Upper lobe of left lung (tissue), 6 donors: ENCODE measurements at regions not wholly inside any gene's neighbourhood (a gene's known extent, or its start where the extent isn't known, plus 50 kb on each side); places are given as distances from the start of the nearest gene placed in this dataset.

Experiments used
- ATAC-seq, 2 donors: fragments of 200-7000 bp; cut with Tn5 transposase; one replicate each; pipeline ENCODE4 v1.9.1; 2022; ENCODE audit warnings: mild to moderate bottlenecking in 2 of 2, moderate library complexity in 2 of 2; ENCODE audit not compliant: low FRiP score in 2 of 2
- DNase-seq, 2 donors: peaks; one replicate each; pipeline ENCODE4 v3.0.0-alpha.2; 2019 to 2020
- H3K27ac ChIP-seq, 4 donors: fragments of 200-600 bp; sonication (generic); one replicate each; pipeline ENCODE4 v1.5.1; 2016 to 2019
- H3K27me3 ChIP-seq, 4 donors: fragments of 200-600 bp; sonication (generic); one replicate each; pipeline ENCODE4 v1.5.1; 2017 to 2019
- H3K36me3 ChIP-seq, 4 donors: fragments of 200-600 bp; sonication (generic); one replicate each; pipeline ENCODE4 v1.5.1; 2016 to 2019
- H3K4me1 ChIP-seq, 4 donors: fragments of 200-600 bp; sonication (generic); one replicate each; pipeline ENCODE4 v1.5.1; 2018 to 2019
- H3K4me3 ChIP-seq, 4 donors: fragments of 200-600 bp; sonication (generic); one replicate each; pipeline ENCODE4 v1.5.1; 2017 to 2019; ENCODE audit warnings: mild to moderate bottlenecking in 2 of 4, moderate library complexity in 1 of 4
- H3K9me3 ChIP-seq, 4 donors: fragments of 200-600 bp; sonication (generic); one replicate each; pipeline ENCODE4 v1.5.1; 2018 to 2019
- EP300 ChIP-seq, 4 donors: sonication (generic); formaldehyde crosslinking; IDR thresholded peaks; one replicate each; pipeline ENCODE4 v1.5.1; 2017; ENCODE audit warnings: antibody characterized with exemption in 4 of 4, control low read depth in 2 of 4
- POLR2A ChIP-seq, 4 donors: fragments of 450-650 bp; IDR thresholded peaks; one replicate each; pipeline ENCODE4 v1.5.1; 2016 to 2017; ENCODE audit warnings: antibody characterized with exemption in 4 of 4, mild to moderate bottlenecking in 2 of 4
- POLR2AphosphoS5 ChIP-seq, 2 donors: sonication (generic); formaldehyde crosslinking; IDR thresholded peaks; one replicate each; pipeline ENCODE4 v1.5.1; 2017; ENCODE audit warnings: antibody characterized with exemption in 2 of 2
- WGBS, 2 donors: methylation state at CpG; one replicate each; pipeline ENCODE4 v1.1.5; 2017 to 2018; 5-methylcytosine and 5-hydroxymethylcytosine counted together
- TF ChIP-seq, protein P1 (sequence below), 6 experiments: fragments of 450-650 bp in 4 of 6; fragments of 200-600 bp in 2 of 6; sonication (generic) in 2 of 6; IDR thresholded peaks; one replicate each; pipeline ENCODE4 v1.5.1; 2016 to 2019; ENCODE audit warnings: antibody characterized with exemption in 6 of 6
- donor health status: DM: no; HTN: no; CAD: no; lungs with moderate emphysema.
- donor health status: DM: no; HTN: yes; CAD: no; lungs with severe emphysema.

DNA sequence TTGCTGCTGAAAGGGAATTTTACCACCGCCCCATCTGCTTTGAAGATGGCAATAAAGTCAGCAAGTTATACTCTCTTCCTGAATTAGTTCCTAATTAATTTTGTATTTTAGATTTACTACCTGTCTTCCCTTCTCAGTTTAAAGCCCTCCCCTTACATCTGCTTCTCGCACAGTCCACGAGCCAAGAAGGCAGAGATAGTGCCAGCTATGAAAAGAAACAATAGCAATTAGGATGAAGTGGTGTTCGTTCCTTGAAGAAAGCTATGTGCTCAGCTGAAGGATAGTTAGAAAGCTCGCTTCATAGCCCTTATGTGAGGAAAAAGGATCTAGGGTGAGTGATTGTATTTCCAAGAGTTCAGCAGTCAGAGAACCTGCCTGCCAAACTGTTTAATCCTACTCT is 1678.8 kb upstream of the TENM3 start:
- ATAC-seq (no peak), DNase-seq (no peak)
- H3K4me1 ChIP-seq, result no peaks in the 10 kb centered on the region
- H3K27me3 ChIP-seq, result no peaks in the 10 kb centered on the region
- H3K9me3 ChIP-seq, result no peaks in the 10 kb centered on the region
- no peak overlapping the region for H3K27ac ChIP-seq
- WGBS, 2 donors, result 69 to 72% methylated on average over 5 of the region's 5 CpGs
- TF ChIP-seq POLR2AphosphoS5 (IDR thresholded peaks at IDR 0.05) (no peak), EP300 (IDR thresholded peaks at IDR 0.05) (no peak), POLR2A (IDR thresholded peaks at IDR 0.05) (no peak)
- TF ChIP-seq, protein P1, sequence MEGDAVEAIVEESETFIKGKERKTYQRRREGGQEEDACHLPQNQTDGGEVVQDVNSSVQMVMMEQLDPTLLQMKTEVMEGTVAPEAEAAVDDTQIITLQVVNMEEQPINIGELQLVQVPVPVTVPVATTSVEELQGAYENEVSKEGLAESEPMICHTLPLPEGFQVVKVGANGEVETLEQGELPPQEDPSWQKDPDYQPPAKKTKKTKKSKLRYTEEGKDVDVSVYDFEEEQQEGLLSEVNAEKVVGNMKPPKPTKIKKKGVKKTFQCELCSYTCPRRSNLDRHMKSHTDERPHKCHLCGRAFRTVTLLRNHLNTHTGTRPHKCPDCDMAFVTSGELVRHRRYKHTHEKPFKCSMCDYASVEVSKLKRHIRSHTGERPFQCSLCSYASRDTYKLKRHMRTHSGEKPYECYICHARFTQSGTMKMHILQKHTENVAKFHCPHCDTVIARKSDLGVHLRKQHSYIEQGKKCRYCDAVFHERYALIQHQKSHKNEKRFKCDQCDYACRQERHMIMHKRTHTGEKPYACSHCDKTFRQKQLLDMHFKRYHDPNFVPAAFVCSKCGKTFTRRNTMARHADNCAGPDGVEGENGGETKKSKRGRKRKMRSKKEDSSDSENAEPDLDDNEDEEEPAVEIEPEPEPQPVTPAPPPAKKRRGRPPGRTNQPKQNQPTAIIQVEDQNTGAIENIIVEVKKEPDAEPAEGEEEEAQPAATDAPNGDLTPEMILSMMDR (IDR thresholded peaks at IDR 0.05), result no peak
- no peak overlapping the region for H3K4me3 ChIP-seq
- no peaks in the 10 kb centered on the region for H3K36me3 ChIP-seq

DNA sequence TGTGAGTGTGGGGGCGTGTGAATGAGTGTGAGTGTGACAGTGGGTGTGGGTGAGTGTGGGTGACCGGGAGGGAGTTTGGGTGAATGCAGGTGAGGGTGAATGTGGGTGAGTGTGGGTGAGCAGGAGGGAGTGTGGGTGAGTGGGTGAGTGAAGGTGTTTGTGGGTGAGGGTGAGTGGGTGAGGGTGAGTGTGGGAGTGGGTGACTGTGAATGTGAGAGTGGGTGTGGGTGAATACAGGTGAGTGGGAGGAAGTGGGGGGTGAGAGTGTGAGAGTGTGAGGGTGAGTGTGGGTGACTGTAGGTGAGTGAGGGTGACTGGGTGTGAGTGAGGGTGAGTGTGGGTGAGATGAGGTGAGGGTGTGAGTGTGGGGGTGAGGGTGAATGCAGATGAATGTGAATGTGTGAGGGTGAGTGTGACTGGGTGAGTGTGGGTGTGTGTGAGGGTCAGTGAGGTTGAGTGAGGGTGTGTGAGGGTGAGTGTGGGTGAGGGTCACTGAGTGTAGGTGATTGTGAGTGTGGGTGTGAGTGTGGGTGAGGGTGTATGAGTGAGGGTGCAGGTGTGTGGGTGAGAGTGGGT is 1677.3 kb upstream of the TENM3 start:
- H3K36me3 ChIP-seq, result no peaks in the 10 kb centered on the region
- H3K27ac ChIP-seq, result no peak overlapping the region
- TF ChIP-seq POLR2A (IDR thresholded peaks at IDR 0.05) (no peak), POLR2AphosphoS5 (IDR thresholded peaks at IDR 0.05) (no peak), EP300 (IDR thresholded peaks at IDR 0.05) (no peak)
- TF ChIP-seq, protein P1 (IDR thresholded peaks at IDR 0.05), result no peak
- 46 to 64% methylated on average over 2 of the region's 2 CpGs for WGBS, 2 donors
- H3K27me3 ChIP-seq, result no peaks in the 10 kb centered on the region
- no peak overlapping the region for H3K4me3 ChIP-seq
- H3K9me3 ChIP-seq, result no peaks in the 10 kb centered on the region
- H3K4me1 ChIP-seq, result no peaks in the 10 kb centered on the region
- DNase-seq (no peak), ATAC-seq (peak in 1 of 2 donors; percentile 64)

DNA sequence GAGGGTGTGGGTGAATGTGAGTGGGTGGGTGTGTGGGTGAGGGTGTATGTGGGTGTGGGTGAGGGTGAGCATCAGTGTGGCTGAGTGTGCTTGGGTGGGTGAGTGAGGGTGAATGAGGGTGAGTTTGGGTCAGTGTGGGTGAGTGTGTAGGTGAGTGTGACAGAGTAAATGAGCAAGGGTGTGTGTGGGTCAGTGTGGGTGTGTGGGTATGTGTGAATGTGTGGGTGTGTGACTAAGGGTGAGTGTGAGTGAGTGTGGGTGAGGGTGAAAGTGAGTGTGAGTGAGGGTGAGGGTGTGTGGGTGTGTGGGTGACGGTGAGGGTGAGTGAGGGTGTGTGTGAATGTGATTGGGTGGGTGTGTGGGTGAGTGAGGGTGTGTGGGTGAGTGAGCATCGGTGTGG is 1676.7 kb upstream of the TENM3 start:
- Histone ChIP-seq H3K36me3 (no peaks in the 10 kb centered on the region), H3K4me3 (no peak overlapping the region), H3K4me1 (no peaks in the 10 kb centered on the region), H3K27ac (no peak overlapping the region), H3K9me3 (no peaks in the 10 kb centered on the region), H3K27me3 (no peaks in the 10 kb centered on the region)
- no peak for TF ChIP-seq EP300 (IDR thresholded peaks at IDR 0.05)
- no peak for TF ChIP-seq POLR2A (IDR thresholded peaks at IDR 0.05)
- TF ChIP-seq, protein P1 (IDR thresholded peaks at IDR 0.05), result no peak
- TF ChIP-seq POLR2AphosphoS5 (IDR thresholded peaks at IDR 0.05), result no peak
- 50 to 76% methylated on average over 2 of the region's 2 CpGs for WGBS, 2 donors
- ATAC-seq (peak in 1 of 2 donors; percentile 52), DNase-seq (no peak)

DNA sequence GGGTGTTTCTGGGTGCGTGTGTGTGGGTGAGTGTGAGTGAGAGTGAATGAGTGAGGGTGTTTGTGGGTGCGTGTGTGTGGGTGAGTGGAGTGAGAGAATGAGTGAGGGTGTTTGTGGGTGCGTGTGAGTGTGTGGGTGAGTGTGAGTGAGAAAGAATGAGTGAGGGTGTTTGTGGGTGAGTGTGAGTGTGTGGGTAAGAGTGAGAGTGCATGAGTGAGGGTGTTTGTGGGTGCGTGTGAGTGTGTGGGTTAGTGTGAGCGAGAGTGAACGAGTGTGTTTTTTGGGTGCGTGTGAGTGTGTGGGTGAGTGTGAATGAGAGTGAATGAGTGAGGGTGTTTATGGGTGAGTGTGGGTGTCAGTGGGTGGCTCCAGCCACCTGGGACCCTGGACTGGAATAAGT is 1676.1 kb upstream of the TENM3 start:
- no peak overlapping the region for H3K4me3 ChIP-seq
- ATAC-seq (peak in 1 of 2 donors; percentile 8), DNase-seq (no peak)
- TF ChIP-seq EP300 (IDR thresholded peaks at IDR 0.05) (no peak), POLR2AphosphoS5 (IDR thresholded peaks at IDR 0.05) (no peak), POLR2A (IDR thresholded peaks at IDR 0.05) (no peak)
- TF ChIP-seq, protein P1 (IDR thresholded peaks at IDR 0.05), result no peak
- no peaks in the 10 kb centered on the region for H3K27me3 ChIP-seq
- no peaks in the 10 kb centered on the region for H3K9me3 ChIP-seq
- no peaks in the 10 kb centered on the region for H3K4me1 ChIP-seq
- no peaks in the 10 kb centered on the region for H3K36me3 ChIP-seq
- H3K27ac ChIP-seq, result no peak overlapping the region
- 83 to 89% methylated on average over 7 of the region's 7 CpGs for WGBS, 2 donors

DNA sequence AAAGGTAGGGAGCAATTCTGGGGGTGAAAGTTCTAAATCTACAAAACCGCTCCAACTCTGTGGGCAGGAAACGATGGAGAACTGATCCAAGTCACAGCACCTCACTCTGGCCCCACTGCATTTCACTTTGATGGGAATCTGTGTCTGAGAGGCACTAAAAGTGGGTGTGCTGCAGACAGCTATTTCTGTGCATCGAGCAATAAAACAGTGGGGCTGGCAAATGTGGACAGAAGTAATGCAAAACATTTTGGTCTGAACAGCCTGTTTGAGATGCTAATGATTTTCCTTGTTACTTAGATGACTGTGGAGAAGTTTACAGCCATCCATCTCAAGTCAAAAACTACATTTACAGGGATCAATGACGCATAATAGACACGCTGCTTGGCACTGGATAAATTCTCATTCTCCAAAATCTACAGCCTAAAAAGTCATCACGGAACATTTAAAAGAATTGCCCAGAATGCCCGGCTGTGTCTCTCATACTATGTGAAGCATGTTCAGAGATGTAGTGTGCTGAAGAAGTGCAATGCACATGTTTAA is 1671.6 kb upstream of the TENM3 start:
- H3K4me3 ChIP-seq, result no peak overlapping the region
- H3K27ac ChIP-seq, result no peak overlapping the region
- no peak for TF ChIP-seq POLR2A (IDR thresholded peaks at IDR 0.05)
- WGBS, 2 donors, result 73 to 86% methylated on average over 7 of the region's 7 CpGs
- H3K9me3 ChIP-seq, result no peaks in the 10 kb centered on the region
- H3K4me1 ChIP-seq, result no peaks in the 10 kb centered on the region
- H3K36me3 ChIP-seq, result no peaks in the 10 kb centered on the region
- DNase-seq, result no peak
- ATAC-seq, result no peak
- no peaks in the 10 kb centered on the region for H3K27me3 ChIP-seq
